Neural cell (in vitro differentiated cells): ENCODE measurements at regions not wholly inside any gene's neighbourhood (a gene's known extent, or its start where the extent isn't known, plus 50 kb on each side); places are given as distances from the start of the nearest gene placed in this dataset.

Source experiments
- H2AFZ ChIP-seq: fragments of 200-600, 300-800 bp; sonication (generic), shearing (Covaris generic); 2 replicates; pipeline ENCODE4 v1.6.0; 2014; ENCODE audit warnings: low read depth, mild to moderate bottlenecking, antibody characterized with exemption, low read length, moderate library complexity
- H3F3A ChIP-seq: fragments of 200-600 bp; shearing (Covaris generic); 2 replicates; pipeline ENCODE4 v1.6.1; 2016; ENCODE audit warnings: mild to moderate bottlenecking, moderate library complexity, mixed read lengths, antibody characterized with exemption, low read length; ENCODE audit not compliant: insufficient read depth, poor library complexity, severe bottlenecking
- H3K27ac ChIP-seq: fragments of 200-600, 300-800 bp; sonication (generic), shearing (Covaris generic); 2 replicates; pipeline ENCODE4 v1.5.1; 2014; ENCODE audit warnings: mild to moderate bottlenecking, low read length, moderate library complexity
- H3K27me3 ChIP-seq: fragments of 300-800, 200-600 bp; sonication (generic), shearing (Covaris generic); 2 replicates; pipeline ENCODE4 v1.6.0; 2014; ENCODE audit warnings: mild to moderate bottlenecking, low read depth, low read length, moderate library complexity; ENCODE audit not compliant: insufficient read depth
- H3K36me3 ChIP-seq: fragments of 300-800, 200-600 bp; sonication (generic), shearing (Covaris generic); 2 replicates; pipeline ENCODE4 v1.5.1; 2014; ENCODE audit warnings: mild to moderate bottlenecking, antibody characterized with exemption, low read length, moderate library complexity; ENCODE audit not compliant: insufficient read depth
- H3K4me2 ChIP-seq: fragments of 300-800, 200-600 bp; sonication (generic), shearing (Covaris generic); 2 replicates; pipeline ENCODE4 v1.6.0; 2014; ENCODE audit warnings: mild to moderate bottlenecking, low read length
- H3K4me3 ChIP-seq: fragments of 300-800, 200-600 bp; sonication (generic), shearing (Covaris generic); 2 replicates; pipeline ENCODE4 v1.5.1; 2014; ENCODE audit warnings: mild to moderate bottlenecking, low read length, moderate library complexity
- H3K79me2 ChIP-seq: fragments of 200-600 bp; shearing (Covaris generic); replicated peaks from 2 replicates; pipeline ENCODE4 v1.6.0; 2014; ENCODE audit warnings: mild to moderate bottlenecking, low read length, moderate library complexity; ENCODE audit not compliant: insufficient read depth
- H3K9ac ChIP-seq: fragments of 300-800, 200-600 bp; sonication (generic), shearing (Covaris generic); 2 replicates; pipeline ENCODE4 v1.6.1; 2016; ENCODE audit warnings: mild to moderate bottlenecking, low read length, mixed read lengths
- H3K9me2 ChIP-seq: fragments of 200-600 bp; shearing (Covaris generic); 2 replicates; pipeline ENCODE4 v1.6.1; 2016; ENCODE audit warnings: mild to moderate bottlenecking, low read length, mixed read lengths; ENCODE audit not compliant: insufficient read depth
- H3K9me3 ChIP-seq: fragments of 200-600, 300-800 bp; sonication (generic), shearing (Covaris generic); 2 replicates; pipeline ENCODE4 v1.6.1; 2016; ENCODE audit warnings: mild to moderate bottlenecking, mixed run types, low read length, moderate library complexity, mixed read lengths
- H4K20me1 ChIP-seq: fragments of 200-600 bp; shearing (Covaris generic); 2 replicates; pipeline ENCODE4 v1.6.1; 2016; ENCODE audit warnings: mild to moderate bottlenecking, mixed run types; ENCODE audit not compliant: insufficient read depth
- CTCF ChIP-seq: fragments of 450-650 bp; IDR thresholded peaks from 2 replicates; pipeline ENCODE4 v1.5.1; 2014; ENCODE audit warnings: antibody characterized with exemption, mild to moderate bottlenecking, moderate library complexity; ENCODE audit not compliant: poor library complexity, severe bottlenecking
- EP300 ChIP-seq: fragments of 450-650 bp; conservative IDR thresholded peaks from 2 replicates; pipeline ENCODE4 v1.6.1; 2014; ENCODE audit warnings: antibody characterized with exemption, mild to moderate bottlenecking, moderate library complexity; ENCODE audit not compliant: poor library complexity, severe bottlenecking
- EZH2 ChIP-seq: fragments of 200-600, 300-800 bp; shearing (Covaris generic), sonication (generic); IDR thresholded peaks from 2 replicates; pipeline ENCODE4 v1.6.1; 2014; ENCODE audit warnings: antibody characterized with exemption, low read length, borderline replicate concordance, mild to moderate bottlenecking; ENCODE audit not compliant: insufficient read depth, poor library complexity, severe bottlenecking
- MXI1 ChIP-seq: fragments of 450-650 bp; conservative IDR thresholded peaks from 2 replicates; pipeline ENCODE4 v1.6.1; 2014; ENCODE audit warnings: antibody characterized with exemption, mild to moderate bottlenecking; ENCODE audit not compliant: poor library complexity, severe bottlenecking
- POLR2AphosphoS5 ChIP-seq: IDR thresholded peaks from 2 replicates; pipeline ENCODE4 v1.6.1; 2012
- RAD21 ChIP-seq: fragments of 450-650 bp; conservative IDR thresholded peaks from 2 replicates; pipeline ENCODE4 v1.6.1; 2014; ENCODE audit warnings: antibody characterized with exemption, mild to moderate bottlenecking, moderate library complexity
- REST ChIP-seq: IDR thresholded peaks from 2 replicates; pipeline ENCODE4 v1.6.1; 2012; ENCODE audit warnings: borderline replicate concordance
- SMC3 ChIP-seq: fragments of 450-650 bp; conservative IDR thresholded peaks from 2 replicates; pipeline ENCODE4 v1.6.1; 2014; ENCODE audit warnings: antibody characterized with exemption, mild to moderate bottlenecking, moderate library complexity; ENCODE audit not compliant: poor library complexity
- TAF1 ChIP-seq: IDR thresholded peaks from 2 replicates; pipeline ENCODE4 v1.6.1; 2012; ENCODE audit warnings: low read depth

DNA sequence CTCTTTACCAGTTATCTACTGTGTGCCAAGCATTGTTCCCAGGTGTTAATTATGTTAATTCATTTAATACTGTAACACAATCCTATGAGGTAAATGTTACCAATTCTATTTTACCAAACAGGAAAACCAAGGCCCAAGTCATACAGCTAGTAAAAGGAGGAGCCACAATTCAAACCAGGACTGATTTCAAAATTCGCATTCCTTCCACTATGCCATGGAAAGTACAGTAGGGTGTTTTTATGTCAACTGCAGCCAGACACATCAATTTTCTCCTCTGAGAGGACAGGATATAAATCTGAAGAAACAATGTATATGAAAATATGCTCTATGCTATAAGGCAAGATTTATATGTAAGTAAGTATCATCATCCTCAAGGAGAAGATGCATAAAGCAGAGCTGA is 104.3 kb downstream of the RPL27A start:
- H3K27me3 ChIP-seq = no peaks in the 10 kb centered on the region
- H4K20me1 ChIP-seq = no peaks in the 10 kb centered on the region
- H3K9ac ChIP-seq = no peak overlapping the region
- no peaks in the 10 kb centered on the region for H3K36me3 ChIP-seq
- TF ChIP-seq TAF1 = no peak
- no peak for TF ChIP-seq SMC3
- TF ChIP-seq REST = no peak
- TF ChIP-seq CTCF = no peak
- no peak for TF ChIP-seq EZH2
- TF ChIP-seq RAD21 = no peak
- TF ChIP-seq EP300 = no peak
- no peak for TF ChIP-seq MXI1
- TF ChIP-seq POLR2AphosphoS5 = no peak
- H3K79me2 ChIP-seq = no peaks in the 10 kb centered on the region
- H3K9me3 ChIP-seq = no peaks in the 10 kb centered on the region
- no peaks in the 10 kb centered on the region for H3F3A ChIP-seq
- no peak overlapping the region for H3K4me3 ChIP-seq
- no peak overlapping the region for H2AFZ ChIP-seq
- no peak overlapping the region for H3K4me2 ChIP-seq
- H3K27ac ChIP-seq = no peak overlapping the region
- no peaks in the 10 kb centered on the region for H3K9me2 ChIP-seq

GRCh38 chr11:8787372-8787771 is 104.8 kb downstream of the RPL27A start:
- Histone ChIP-seq H3K36me3 (no peaks in the 10 kb centered on the region), H4K20me1 (no peaks in the 10 kb centered on the region), H3K4me3 (no peak overlapping the region), H3K79me2 (no peaks in the 10 kb centered on the region), H3K9ac (no peak overlapping the region), H3K27me3 (no peaks in the 10 kb centered on the region), H2AFZ (no peak overlapping the region), H3K27ac (no peak overlapping the region), H3K4me2 (no peak overlapping the region), H3F3A (no peaks in the 10 kb centered on the region), H3K9me2 (no peaks in the 10 kb centered on the region), H3K9me3 (no peaks in the 10 kb centered on the region)
- TF ChIP-seq POLR2AphosphoS5 = no peak
- no peak for TF ChIP-seq SMC3
- TF ChIP-seq REST = no peak
- no peak for TF ChIP-seq MXI1
- no peak for TF ChIP-seq EP300
- no peak for TF ChIP-seq CTCF
- TF ChIP-seq RAD21 = no peak
- TF ChIP-seq EZH2 = no peak
- no peak for TF ChIP-seq TAF1
